Sigmoid colon (tissue), 3 donors: ENCODE measurements at regions not wholly inside any gene's neighbourhood (a gene's known extent, or its start where the extent isn't known, plus 50 kb on each side); places are given as distances from the start of the nearest gene placed in this dataset.

Source experiments
- POLR2A ChIP-seq, 2 donors: fragments of 450-650 bp; IDR thresholded peaks; one replicate each; pipeline ENCODE4 v1.6.1; 2016; ENCODE audit warnings: antibody characterized with exemption in 2 of 2, mild to moderate bottlenecking in 2 of 2, moderate library complexity in 2 of 2
- TF ChIP-seq, protein P1 (sequence below), 4 experiments: fragments of 450-650 bp in 3 of 4; fragments of 200-600 bp in 1 of 4; IDR thresholded peaks; one replicate each; pipeline ENCODE4 v1.5.1; 2016 to 2019; ENCODE audit warnings: antibody characterized with exemption in 4 of 4, mild to moderate bottlenecking in 3 of 4, moderate library complexity in 2 of 4

DNA sequence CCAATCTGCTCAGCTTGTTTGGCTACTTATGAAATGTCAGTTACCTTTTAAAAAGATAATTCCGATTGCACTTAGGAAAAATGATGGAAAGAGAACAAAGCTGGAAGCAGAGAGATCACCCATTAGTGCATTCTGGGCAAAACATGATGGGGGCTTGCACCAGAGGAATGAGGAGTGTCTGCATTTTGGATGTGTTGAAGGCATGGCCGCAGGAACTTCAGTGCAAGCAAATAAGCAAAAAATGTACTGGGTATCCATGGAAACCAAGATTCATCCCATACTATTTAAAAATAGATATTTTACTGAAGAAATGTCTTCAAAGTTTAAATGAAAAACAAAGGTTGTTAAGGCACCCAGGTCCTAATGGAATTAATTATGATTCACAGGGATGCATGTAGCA lies 655.0 kb downstream of the POM121L12 start:
- TF ChIP-seq POLR2A (IDR thresholded peaks at IDR 0.05) = no peak
- TF ChIP-seq, protein P1, sequence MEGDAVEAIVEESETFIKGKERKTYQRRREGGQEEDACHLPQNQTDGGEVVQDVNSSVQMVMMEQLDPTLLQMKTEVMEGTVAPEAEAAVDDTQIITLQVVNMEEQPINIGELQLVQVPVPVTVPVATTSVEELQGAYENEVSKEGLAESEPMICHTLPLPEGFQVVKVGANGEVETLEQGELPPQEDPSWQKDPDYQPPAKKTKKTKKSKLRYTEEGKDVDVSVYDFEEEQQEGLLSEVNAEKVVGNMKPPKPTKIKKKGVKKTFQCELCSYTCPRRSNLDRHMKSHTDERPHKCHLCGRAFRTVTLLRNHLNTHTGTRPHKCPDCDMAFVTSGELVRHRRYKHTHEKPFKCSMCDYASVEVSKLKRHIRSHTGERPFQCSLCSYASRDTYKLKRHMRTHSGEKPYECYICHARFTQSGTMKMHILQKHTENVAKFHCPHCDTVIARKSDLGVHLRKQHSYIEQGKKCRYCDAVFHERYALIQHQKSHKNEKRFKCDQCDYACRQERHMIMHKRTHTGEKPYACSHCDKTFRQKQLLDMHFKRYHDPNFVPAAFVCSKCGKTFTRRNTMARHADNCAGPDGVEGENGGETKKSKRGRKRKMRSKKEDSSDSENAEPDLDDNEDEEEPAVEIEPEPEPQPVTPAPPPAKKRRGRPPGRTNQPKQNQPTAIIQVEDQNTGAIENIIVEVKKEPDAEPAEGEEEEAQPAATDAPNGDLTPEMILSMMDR (IDR thresholded peaks at IDR 0.05) = no peak
